GM18519 (cell line): ENCODE measurements at regions not wholly inside any gene's neighbourhood (a gene's known extent, or its start where the extent isn't known, plus 50 kb on each side); places are given as distances from the start of the nearest gene placed in this dataset.
A peak's percentile ranks its signal among the peaks of the same experiment; 100 is the strongest.

Source experiments
- ATAC-seq: cut with Tn5 transposase; IDR thresholded peaks from one replicate; pipeline ENCODE4 v1.9.1; 2021; ENCODE audit warnings: mild to moderate bottlenecking, moderate library complexity; ENCODE audit not compliant: unreplicated experiment, low FRiP score

GRCh38 chr4:146998157-146998556 lies 52.5 kb upstream of the TTC29 start:
- ATAC-seq, result no peak

GRCh38 chr4:147003956-147004809 lies 58.5 kb upstream of the TTC29 start:
- no peak for ATAC-seq

GRCh38 chr4:147006229-147006628 lies 60.6 kb upstream of the TTC29 start:
- no peak for ATAC-seq

GRCh38 chr4:147009875-147010274 lies 64.2 kb upstream of the TTC29 start:
- ATAC-seq, result no peak

- ATAC-seq, result no peak
Measured at GRCh38 chr4:147011411-147011810, 65.7 kb upstream of the TTC29 start.

- ATAC-seq, result no peak
Measured at GRCh38 chr4:147012059-147012707, 66.5 kb upstream of the TTC29 start.

GRCh38 chr4:147014946-147015345 lies 69.3 kb upstream of the TTC29 start:
- ATAC-seq, result no peak

- no peak for ATAC-seq
Measured at GRCh38 chr4:147015491-147015890, 69.8 kb upstream of the TTC29 start.

- no peak for ATAC-seq
Measured at GRCh38 chr4:147017081-147017480, 71.4 kb upstream of the TTC29 start.

GRCh38 chr4:147019091-147019490 lies 73.4 kb upstream of the TTC29 start:
- ATAC-seq, result peak; percentile 81

GRCh38 chr4:147020456-147020855 lies 74.8 kb upstream of the TTC29 start:
- no peak for ATAC-seq

- ATAC-seq, result no peak
Measured at GRCh38 chr4:147025042-147025441, 79.4 kb upstream of the TTC29 start.

GRCh38 chr4:147029296-147029695 lies 83.6 kb upstream of the TTC29 start:
- ATAC-seq, result no peak

GRCh38 chr4:147034372-147034771 lies 88.7 kb upstream of the TTC29 start:
- ATAC-seq, result no peak

GRCh38 chr4:147037069-147037468 lies 91.4 kb upstream of the TTC29 start:
- no peak for ATAC-seq

- ATAC-seq, result no peak
Measured at GRCh38 chr4:147039976-147040575, 94.4 kb upstream of the TTC29 start.

- no peak for ATAC-seq
Measured at GRCh38 chr4:147040874-147041273, 95.2 kb upstream of the TTC29 start.

- ATAC-seq, result no peak
Measured at GRCh38 chr4:147041376-147041775, 95.7 kb upstream of the TTC29 start.

GRCh38 chr4:147042046-147042445 lies 96.4 kb upstream of the TTC29 start:
- no peak for ATAC-seq

GRCh38 chr4:147044241-147044640 lies 98.6 kb upstream of the TTC29 start:
- ATAC-seq, result no peak

GRCh38 chr4:147049946-147050345 lies 104.3 kb upstream of the TTC29 start:
- ATAC-seq, result no peak

GRCh38 chr4:147050356-147050765 lies 104.7 kb upstream of the TTC29 start:
- ATAC-seq, result no peak
